Heart left ventricle (tissue), 13 donors: ENCODE measurements at regions not wholly inside any gene's neighbourhood (a gene's known extent, or its start where the extent isn't known, plus 50 kb on each side); places are given as distances from the start of the nearest gene placed in this dataset.

ENCODE experiments used
- CTCF ChIP-seq, 12 donors: fragments of 200-600 bp; sonication (generic) in 4 of 12; IDR thresholded peaks; one replicate each; pipeline versions ENCODE4 v1.5.0 to v1.8.0; 2018 to 2022; ENCODE audit warnings: antibody characterized with exemption in 12 of 12, mild to moderate bottlenecking in 5 of 12
- POLR2A ChIP-seq, 2 donors: fragments of 450-650 bp; IDR thresholded peaks; one replicate each; pipeline ENCODE4 v1.6.1; 2017; ENCODE audit warnings: antibody characterized with exemption in 2 of 2, mild to moderate bottlenecking in 2 of 2, moderate library complexity in 2 of 2
- donor health status: ischemic (EF 13 %, LVEDD 7.1; RV severe dilation, severe dysfunction).
- donor health status: DM: no; HTN: yes; CAD: no.
- donor health status: DM: no; HTN: no; CAD: no.
- donor health status: ischemic (EF 25% LVEDD 6.9; RV normal size, moderate dysfunction).
- donor health status: ischemic (EF 25% LVEDD 5.7; RV mildly dilated, moderate dysfunction).
- donor health status: ischemic (EF 35%, LVEDD 5.7; RV mildly dilated, moderate dysfunction).
- donor health status: nonischemic (EF 11% LVEDD 7.7; RV severe dilation, severe dysfunction).
- donor health status: DM: yes; HTN: yes; CAD: no.
- donor health status: PGD.
- donor health status: ischemic (EF 29% LVEDD 5.4; RV normal size, mild dysfunction).
- donor health status: nonischemic (EF 23%, LVEDD 6.1; RV moderate dilation, normal function).

DNA sequence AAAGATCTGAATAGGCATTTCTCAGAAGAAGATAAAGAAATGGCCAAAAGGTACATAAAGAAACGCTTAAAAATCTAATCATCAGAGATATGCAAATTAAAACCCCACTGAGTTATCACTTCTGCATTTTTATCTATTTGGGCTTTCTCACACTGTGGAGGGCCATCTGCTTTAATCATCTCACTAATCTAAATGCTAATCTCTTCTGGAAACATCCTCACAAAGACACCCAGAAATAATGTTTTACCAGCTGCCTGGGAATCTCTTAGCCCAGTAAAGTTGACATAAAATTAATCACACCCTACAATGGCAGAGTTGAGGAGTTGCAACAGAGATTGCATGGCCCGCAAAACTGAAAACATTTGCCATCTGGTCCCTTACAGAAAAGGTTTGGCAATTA is 407.9 kb upstream of the CYLC2 start:
- TF ChIP-seq CTCF (IDR thresholded peaks at IDR 0.05) (no peak), POLR2A (IDR thresholded peaks at IDR 0.05) (no peak)
